GM21619 (cell line): ENCODE measurements at regions not wholly inside any gene's neighbourhood (a gene's known extent, or its start where the extent isn't known, plus 50 kb on each side); places are given as distances from the start of the nearest gene placed in this dataset.

ENCODE experiments used
- ATAC-seq: cut with Tn5 transposase; IDR thresholded peaks from one replicate; pipeline ENCODE4 v1.9.1; 2021; ENCODE audit not compliant: unreplicated experiment

GRCh38 chr5:82811490-82811889 is 265.7 kb downstream of the TMEM167A start:
- no peak for ATAC-seq

- no peak for ATAC-seq
Observed at GRCh38 chr5:82809420-82810143, 267.6 kb downstream of the TMEM167A start.

GRCh38 chr5:82808960-82809359 is 268.2 kb downstream of the TMEM167A start:
- no peak for ATAC-seq

- ATAC-seq: no peak
Observed at GRCh38 chr5:82807021-82807420, 270.2 kb downstream of the TMEM167A start.

DNA sequence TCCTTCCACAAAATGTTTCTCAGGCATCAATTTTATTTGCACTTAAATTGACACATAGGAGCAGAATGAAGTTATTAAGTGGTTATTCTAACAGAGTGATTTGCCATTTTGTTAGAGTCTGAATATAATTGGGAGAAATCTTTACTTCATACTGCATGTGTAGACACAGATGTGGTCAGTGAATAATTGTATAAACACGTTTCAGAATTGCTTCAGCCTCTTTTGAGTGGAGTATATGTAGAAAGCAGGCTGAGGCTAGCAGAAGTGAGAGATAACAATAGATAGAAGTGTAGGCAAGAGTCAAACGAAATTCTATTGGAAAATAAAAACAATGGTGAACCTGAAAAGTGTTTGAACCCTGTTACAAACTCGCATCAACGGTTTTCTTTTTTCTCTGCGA is 270.7 kb downstream of the TMEM167A start:
- ATAC-seq: no peak

DNA sequence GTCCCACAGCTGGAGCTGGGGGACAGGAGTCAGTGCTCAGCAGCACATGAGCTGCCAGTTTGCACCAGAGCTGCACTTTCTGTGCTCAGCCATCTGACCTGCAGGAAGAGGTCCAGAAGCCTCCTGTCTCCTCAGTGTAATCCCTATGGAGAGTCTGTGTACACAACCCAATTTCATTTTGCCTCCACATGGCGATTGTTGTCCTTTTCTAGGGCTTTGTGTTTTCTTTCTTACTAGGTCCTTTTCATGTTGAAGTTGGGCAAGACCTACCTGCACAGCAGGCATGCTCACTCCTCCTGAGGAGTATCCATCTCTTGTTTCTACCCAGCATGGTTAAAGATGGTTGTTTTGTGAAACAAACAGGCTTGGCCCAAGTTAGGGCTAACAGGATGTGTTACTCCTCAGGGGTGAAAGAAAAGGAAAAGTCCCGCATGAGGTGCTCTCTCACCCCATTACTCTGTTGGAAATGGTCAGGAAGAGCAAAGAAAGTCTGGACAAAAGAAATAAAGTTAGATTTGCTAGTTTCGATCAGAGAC is 273.0 kb downstream of the TMEM167A start:
- no peak for ATAC-seq

DNA sequence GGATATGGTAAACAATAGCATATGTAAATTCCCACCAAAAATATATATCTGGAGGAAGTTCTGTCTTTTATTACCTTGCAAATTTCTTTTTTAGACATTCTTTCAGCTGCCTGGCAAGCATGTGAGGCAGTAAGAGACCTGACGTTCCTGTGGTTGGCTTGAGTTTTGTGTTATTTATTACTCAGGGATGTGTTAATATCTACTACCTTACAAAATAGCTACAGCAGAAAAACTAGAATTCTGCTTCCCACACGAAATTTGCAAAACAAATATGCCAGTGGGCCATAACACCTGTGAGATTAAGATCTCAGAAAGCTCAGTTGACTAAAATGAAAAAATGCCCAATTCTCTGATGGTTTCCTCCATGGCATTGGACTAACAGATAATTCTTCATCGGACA is 274.2 kb downstream of the TMEM167A start:
- ATAC-seq: peak; percentile 55

GRCh38 chr5:82800826-82801225 is 276.4 kb downstream of the TMEM167A start:
- ATAC-seq: no peak

- ATAC-seq: no peak
Observed at GRCh38 chr5:82799361-82800077, 277.7 kb downstream of the TMEM167A start.

- ATAC-seq: no peak
Observed at GRCh38 chr5:82798676-82799075, 278.5 kb downstream of the TMEM167A start.

GRCh38 chr5:82796643-82797416 is 280.4 kb downstream of the TMEM167A start:
- ATAC-seq: no peak

GRCh38 chr5:82794876-82795275 is 282.3 kb downstream of the TMEM167A start:
- no peak for ATAC-seq

DNA sequence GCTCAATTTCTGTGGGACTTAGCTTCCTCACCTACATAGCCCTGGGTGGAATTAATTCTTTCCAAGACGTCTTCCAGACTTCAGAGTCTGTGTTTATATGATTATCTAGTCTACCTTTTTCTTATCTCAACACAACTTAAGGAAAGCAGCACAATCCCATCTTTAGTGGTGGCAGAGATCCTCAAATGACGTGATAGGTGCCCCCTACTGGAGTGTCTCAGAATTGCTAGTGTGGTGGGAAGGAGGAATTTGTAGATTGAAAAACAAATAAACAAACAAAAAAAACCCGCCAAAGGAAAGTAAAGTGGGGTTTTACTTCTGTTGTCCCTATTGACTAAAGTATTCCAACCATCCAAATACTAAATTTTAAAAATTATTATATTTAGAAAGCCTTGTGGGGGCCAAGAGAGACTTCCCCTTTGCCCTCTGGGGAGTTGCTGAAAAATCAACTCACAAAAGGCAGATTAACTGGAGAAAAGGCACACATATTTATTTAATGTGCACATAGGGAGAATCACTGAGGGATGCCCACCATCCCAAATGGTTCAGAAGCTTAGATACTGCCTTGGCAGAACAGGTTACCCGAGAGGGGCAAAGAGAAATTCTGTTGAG is 283.3 kb downstream of the TMEM167A start:
- ATAC-seq: no peak

- ATAC-seq: no peak
Observed at GRCh38 chr5:82792096-82792495, 285.1 kb downstream of the TMEM167A start.

DNA sequence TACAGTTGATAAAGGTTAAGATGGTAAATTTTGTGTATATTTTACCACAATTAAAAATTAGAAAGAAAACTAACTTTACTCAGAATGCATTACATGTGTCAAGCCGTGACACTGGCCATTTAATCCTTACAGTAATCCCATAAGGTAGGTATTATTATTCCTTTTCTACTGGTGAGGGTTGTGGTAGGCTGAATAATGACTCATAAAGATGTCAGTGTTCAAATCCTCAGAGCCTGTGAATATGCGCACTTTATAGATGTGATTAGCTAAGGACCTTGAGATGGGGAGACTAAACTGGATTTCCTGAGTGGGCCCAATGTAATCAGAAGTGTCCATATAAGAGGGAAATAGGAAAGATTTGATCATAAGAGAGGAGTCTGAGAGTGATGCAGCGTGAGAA is 288.1 kb downstream of the TMEM167A start:
- ATAC-seq: no peak

DNA sequence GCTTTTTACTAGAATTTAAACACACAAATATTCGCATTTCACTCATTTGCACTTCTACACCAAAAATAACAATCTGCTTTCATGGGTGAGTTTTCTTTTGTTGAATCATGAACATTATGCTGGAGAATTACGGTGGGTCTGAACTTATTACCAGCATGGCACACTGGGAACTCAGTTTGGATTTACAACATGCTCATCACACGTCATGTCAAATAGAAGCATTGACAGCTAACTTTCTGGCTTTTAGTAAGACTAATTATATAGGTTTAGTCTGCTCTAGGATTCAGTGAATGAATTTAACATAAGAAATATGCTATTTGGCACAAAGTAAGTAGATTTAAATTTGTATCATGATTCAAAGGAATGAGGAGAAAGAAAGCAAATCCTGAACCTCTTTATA is 290.4 kb downstream of the TMEM167A start:
- no peak for ATAC-seq

GRCh38 chr5:82785882-82786509 is 291.2 kb downstream of the TMEM167A start:
- no peak for ATAC-seq

- ATAC-seq: no peak
Observed at GRCh38 chr5:82785456-82785855, 291.7 kb downstream of the TMEM167A start.

- ATAC-seq: no peak
Observed at GRCh38 chr5:82784521-82784920, 292.7 kb downstream of the TMEM167A start.

- no peak for ATAC-seq
Observed at GRCh38 chr5:82777106-82777505, 300.1 kb downstream of the TMEM167A start.

DNA sequence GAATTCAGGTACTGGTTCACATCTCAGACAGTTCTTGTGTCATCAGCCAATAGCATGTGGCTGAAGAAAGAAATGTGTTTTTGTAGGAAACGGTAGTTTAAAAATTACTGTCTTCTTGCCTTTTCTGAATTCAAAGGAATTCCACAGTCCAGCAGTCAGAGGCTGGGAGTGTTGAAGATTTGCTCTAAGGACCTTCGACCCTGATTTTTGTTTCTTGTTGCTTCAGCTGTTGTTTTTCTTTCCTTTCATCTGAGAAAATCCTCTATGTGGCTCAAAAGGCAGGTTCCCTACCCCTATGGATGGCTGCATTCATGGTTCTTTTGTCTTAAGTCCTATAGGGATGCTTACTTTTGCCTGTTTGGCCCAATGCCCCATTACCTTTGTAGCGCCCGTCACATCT is 304.9 kb downstream of the TMEM167A start:
- no peak for ATAC-seq
